Endothelial cell of umbilical vein (primary cell): ENCODE measurements at regions not wholly inside any gene's neighbourhood (a gene's known extent, or its start where the extent isn't known, plus 50 kb on each side); places are given as distances from the start of the nearest gene placed in this dataset.
A peak's percentile ranks its signal among the peaks of the same experiment; 100 is the strongest.

Source experiments
- BruUV-seq: library from RNA; stranded (reverse); fragments of 400-500 nt; replicated peaks from 2 replicates; lab custom pipeline; 2021; lab: Mats Ljungman, UMichigan
- CTCF ChIA-PET: fragments of 300-600, 350-600 bp; sonication (Branson Sonifier 250); formaldehyde crosslinking; loops from one replicate; lab custom pipeline; 2021; ENCODE audit warnings: antibody characterized with exemption, inconsistent platforms; lab: Charles Lee
- POLR2A ChIA-PET: fragments of 300-600, 350-600 bp; sonication (Branson Sonifier 250); formaldehyde crosslinking; loops from one replicate; lab custom pipeline; 2021; ENCODE audit warnings: antibody characterized with exemption, inconsistent platforms; lab: Charles Lee
- DNase-seq: peaks from one replicate; pipeline ENCODE4 v3.0.0-alpha.2; 2011; ENCODE audit warnings: low read depth, low spot score
- FAIRE-seq: peaks from 2 replicates; lab custom pipeline; 2011; peaks lifted over from hg19 to GRCh38; lab: Jason Lieb, UNC
- H2AFZ ChIP-seq: 2 replicates; pipeline ENCODE4 v1.6.0; 2012; ENCODE audit warnings: low read depth, low read length, control low read depth, inconsistent platforms
- H3K27ac ChIP-seq: 2 replicates; pipeline ENCODE4 v1.5.1; 2011; ENCODE audit warnings: low read depth, mild to moderate bottlenecking, control low read depth, low read length, moderate library complexity; ENCODE audit not compliant: insufficient read depth
- H3K27me3 ChIP-seq, 2 experiments: 2 replicates each; pipeline versions ENCODE4 v1.6.0 to v1.6.1; 2011; ENCODE audit warnings: low read length in 2 of 2, mixed read lengths in 1 of 2; ENCODE audit not compliant: control insufficient read depth in 2 of 2, insufficient read depth in 2 of 2
- H3K36me3 ChIP-seq, 2 experiments: 2 replicates in 1 of 2; 3 replicates in 1 of 2; pipeline ENCODE4 v1.5.1; 2011; ENCODE audit warnings: low read length in 2 of 2, mild to moderate bottlenecking in 1 of 2, moderate library complexity in 1 of 2; ENCODE audit not compliant: control insufficient read depth in 2 of 2, insufficient read depth in 2 of 2; ENCODE audit errors: extremely low read depth in 1 of 2
- H3K4me1 ChIP-seq: 3 replicates; pipeline ENCODE4 v1.5.1; 2011; ENCODE audit warnings: mild to moderate bottlenecking, low read length; ENCODE audit not compliant: control insufficient read depth, insufficient read depth; ENCODE audit errors: extremely low read depth
- H3K4me2 ChIP-seq: 2 replicates; pipeline ENCODE4 v1.6.1; 2011; ENCODE audit warnings: low read length, control low read depth, mixed read lengths; ENCODE audit not compliant: insufficient read depth
- H3K4me3 ChIP-seq, 3 experiments: fragments of 200-600 bp in 1 of 3; sonication (generic), shearing (Covaris generic) in 1 of 3; replicated peaks in 1 of 3; 2 replicates each; pipeline ENCODE4 v1.5.1; 2011 to 2016; ENCODE audit warnings: control low read depth in 3 of 3, low read length in 3 of 3, mild to moderate bottlenecking in 2 of 3, inconsistent platforms in 1 of 3, low read depth in 1 of 3, moderate library complexity in 1 of 3; ENCODE audit not compliant: insufficient read depth in 1 of 3
- H3K79me2 ChIP-seq: 2 replicates; pipeline ENCODE4 v1.6.0; 2012; ENCODE audit warnings: low read length, inconsistent platforms; ENCODE audit not compliant: control insufficient read depth, insufficient read depth
- H3K9ac ChIP-seq: replicated peaks from 2 replicates; pipeline ENCODE3; 2011; ENCODE audit warnings: low read length, control low read depth; ENCODE audit not compliant: insufficient read depth; ENCODE audit errors: extremely low read depth
- H3K9me1 ChIP-seq: replicated peaks from 3 replicates; pipeline ENCODE4 v1.6.0; 2011; ENCODE audit warnings: mild to moderate bottlenecking, low read length; ENCODE audit not compliant: control insufficient read depth, insufficient read depth; ENCODE audit errors: extremely low read depth
- H3K9me3 ChIP-seq: replicated peaks from 2 replicates; pipeline ENCODE4 v1.5.1; 2012; ENCODE audit warnings: low read length, inconsistent platforms; ENCODE audit not compliant: control insufficient read depth, insufficient read depth
- H4K20me1 ChIP-seq: replicated peaks from 2 replicates; pipeline ENCODE3; 2011; ENCODE audit warnings: mild to moderate bottlenecking, low read length; ENCODE audit not compliant: control insufficient read depth, insufficient read depth; ENCODE audit errors: extremely low read depth
- EZH2 ChIP-seq: IDR thresholded peaks from 2 replicates; pipeline ENCODE4 v1.6.1; 2012; ENCODE audit warnings: borderline replicate concordance, low read depth, mild to moderate bottlenecking, moderate library complexity, low read length, inconsistent platforms; ENCODE audit not compliant: severe bottlenecking
- FOS ChIP-seq: IDR thresholded peaks from 2 replicates; pipeline ENCODE4 v1.6.1; 2011; ENCODE audit warnings: mild to moderate bottlenecking, low read length, moderate library complexity, borderline replicate concordance; ENCODE audit not compliant: insufficient read depth
- GATA2 ChIP-seq: IDR thresholded peaks from 2 replicates; pipeline ENCODE4 v1.7.0; 2011; ENCODE audit warnings: low read depth, mild to moderate bottlenecking, moderate library complexity, mixed read lengths, low read length; ENCODE audit not compliant: insufficient read length, insufficient read depth
- JUN ChIP-seq: IDR thresholded peaks from 2 replicates; pipeline ENCODE4 v1.6.1; 2011; ENCODE audit warnings: borderline replicate concordance, low read depth; ENCODE audit not compliant: insufficient read length, insufficient read depth
- MYC ChIP-seq: IDR thresholded peaks from one replicate; pipeline ENCODE4 v1.6.1; 2011; ENCODE audit warnings: mild to moderate bottlenecking, low read depth, low read length
- POLR2A ChIP-seq: IDR thresholded peaks from 2 replicates; pipeline ENCODE4 v1.6.1; 2012; ENCODE audit warnings: low read depth, mild to moderate bottlenecking, control low read depth, low read length
- POLR2AphosphoS5 ChIP-seq: IDR thresholded peaks from 2 replicates; pipeline ENCODE4 v1.6.1; 2012; ENCODE audit warnings: low read depth, mild to moderate bottlenecking, control low read depth, low read length, moderate library complexity; ENCODE audit not compliant: insufficient read depth
- dilution Hi-C: fragments of 300-500 bp; cut with MboI; formaldehyde crosslinking; loops from one replicate; pipeline ENCODE4 v1.15.0; 2019; ENCODE audit warnings: low sequenced_read_pairs; ENCODE audit not compliant: extremely low pct_ligation_motif_present
- intact Hi-C: fragments of 100-400 bp; cut with micrococcal nuclease; formaldehyde crosslinking; loops from one replicate; pipeline ENCODE4 v1.10.0; 2022
- TF ChIP-seq, protein P1 (sequence below): IDR thresholded peaks from 2 replicates; pipeline ENCODE4 v1.6.1; 2011; ENCODE audit not compliant: insufficient read depth, insufficient read length
- TF ChIP-seq, protein P2 (sequence below), 2 donors: IDR thresholded peaks; 1 replicate in 1 of 2; 2 replicates in 1 of 2; pipeline ENCODE4 v1.5.1; 2011; ENCODE audit warnings: low read length in 2 of 2, mild to moderate bottlenecking in 2 of 2, moderate library complexity in 2 of 2, control low read depth in 1 of 2, inconsistent platforms in 1 of 2, low read depth in 1 of 2; ENCODE audit not compliant: insufficient read depth in 1 of 2; ENCODE audit errors: extremely low read depth in 1 of 2

DNA sequence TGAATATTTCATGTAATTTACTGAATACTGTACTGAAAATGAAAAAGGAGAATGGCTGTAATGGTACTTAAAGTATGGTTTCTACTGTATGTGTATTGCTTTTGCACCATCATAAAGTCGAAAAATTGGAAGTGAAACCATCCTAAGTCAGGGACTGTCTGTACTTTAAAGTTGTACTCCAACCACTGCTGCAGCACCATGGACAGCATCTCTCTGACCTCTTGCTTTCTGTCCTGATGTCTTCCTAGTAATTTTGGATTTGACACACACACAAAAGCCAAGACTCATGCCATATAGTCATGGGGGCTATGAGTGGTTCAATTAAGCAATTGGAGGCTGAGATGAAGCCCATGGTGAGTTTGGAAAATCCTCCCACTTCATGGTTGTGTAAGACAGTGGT lies 256.3 kb upstream of the PKDCC start:
- no peak overlapping the region for H3K9ac ChIP-seq
- FAIRE-seq (no peak), DNase-seq (peak; percentile 26)
- H2AFZ ChIP-seq: no peak overlapping the region
- no peaks in the 10 kb centered on the region for H3K36me3 ChIP-seq
- intact Hi-C loops: no loop called here
- ChIA-PET CTCF (no interaction called here), POLR2A (no interaction called here)
- TF ChIP-seq FOS (no peak), EZH2 (no peak), POLR2AphosphoS5 (no peak), GATA2 (no peak), POLR2A (no peak), JUN (no peak), MYC (no peak)
- TF ChIP-seq, protein P1, sequence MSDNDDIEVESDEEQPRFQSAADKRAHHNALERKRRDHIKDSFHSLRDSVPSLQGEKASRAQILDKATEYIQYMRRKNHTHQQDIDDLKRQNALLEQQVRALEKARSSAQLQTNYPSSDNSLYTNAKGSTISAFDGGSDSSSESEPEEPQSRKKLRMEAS: no peak
- TF ChIP-seq, protein P2, sequence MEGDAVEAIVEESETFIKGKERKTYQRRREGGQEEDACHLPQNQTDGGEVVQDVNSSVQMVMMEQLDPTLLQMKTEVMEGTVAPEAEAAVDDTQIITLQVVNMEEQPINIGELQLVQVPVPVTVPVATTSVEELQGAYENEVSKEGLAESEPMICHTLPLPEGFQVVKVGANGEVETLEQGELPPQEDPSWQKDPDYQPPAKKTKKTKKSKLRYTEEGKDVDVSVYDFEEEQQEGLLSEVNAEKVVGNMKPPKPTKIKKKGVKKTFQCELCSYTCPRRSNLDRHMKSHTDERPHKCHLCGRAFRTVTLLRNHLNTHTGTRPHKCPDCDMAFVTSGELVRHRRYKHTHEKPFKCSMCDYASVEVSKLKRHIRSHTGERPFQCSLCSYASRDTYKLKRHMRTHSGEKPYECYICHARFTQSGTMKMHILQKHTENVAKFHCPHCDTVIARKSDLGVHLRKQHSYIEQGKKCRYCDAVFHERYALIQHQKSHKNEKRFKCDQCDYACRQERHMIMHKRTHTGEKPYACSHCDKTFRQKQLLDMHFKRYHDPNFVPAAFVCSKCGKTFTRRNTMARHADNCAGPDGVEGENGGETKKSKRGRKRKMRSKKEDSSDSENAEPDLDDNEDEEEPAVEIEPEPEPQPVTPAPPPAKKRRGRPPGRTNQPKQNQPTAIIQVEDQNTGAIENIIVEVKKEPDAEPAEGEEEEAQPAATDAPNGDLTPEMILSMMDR (IDR thresholded peaks at IDR 0.05; ENCODE audit: extremely low read depth in 1 of 2, insufficient read depth in 1 of 2, low read depth in 1 of 2, low read length in 2 of 2): no peak
- no TSS peak for BruUV-seq
- H3K79me2 ChIP-seq: no peaks in the 10 kb centered on the region
- no peak overlapping the region for H3K4me2 ChIP-seq
- no peaks in the 10 kb centered on the region for H3K9me3 ChIP-seq
- dilution Hi-C loops: no loop called here
- no peaks in the 10 kb centered on the region for H4K20me1 ChIP-seq
- no peaks in the 10 kb centered on the region for H3K4me1 ChIP-seq
- H3K9me1 ChIP-seq: no peaks in the 10 kb centered on the region
- H3K27me3 ChIP-seq: no peaks in the 10 kb centered on the region
- no peak overlapping the region for H3K27ac ChIP-seq
- H3K4me3 ChIP-seq: no peak overlapping the region
